GM12875 (cell line): ENCODE measurements at regions not wholly inside any gene's neighbourhood (a gene's known extent, or its start where the extent isn't known, plus 50 kb on each side); places are given as distances from the start of the nearest gene placed in this dataset.

Source experiments
- H3K4me3 ChIP-seq: one replicate; pipeline ENCODE4 v1.5.1; 2011; ENCODE audit warnings: low read depth, low read length, control low read depth
- TF ChIP-seq, protein P1 (sequence below): IDR thresholded peaks from 2 replicates; pipeline ENCODE4 v1.5.1; 2011; ENCODE audit warnings: low read depth, mild to moderate bottlenecking, control low read depth, inconsistent platforms, low read length, moderate library complexity, borderline replicate concordance; ENCODE audit not compliant: insufficient read depth

DNA sequence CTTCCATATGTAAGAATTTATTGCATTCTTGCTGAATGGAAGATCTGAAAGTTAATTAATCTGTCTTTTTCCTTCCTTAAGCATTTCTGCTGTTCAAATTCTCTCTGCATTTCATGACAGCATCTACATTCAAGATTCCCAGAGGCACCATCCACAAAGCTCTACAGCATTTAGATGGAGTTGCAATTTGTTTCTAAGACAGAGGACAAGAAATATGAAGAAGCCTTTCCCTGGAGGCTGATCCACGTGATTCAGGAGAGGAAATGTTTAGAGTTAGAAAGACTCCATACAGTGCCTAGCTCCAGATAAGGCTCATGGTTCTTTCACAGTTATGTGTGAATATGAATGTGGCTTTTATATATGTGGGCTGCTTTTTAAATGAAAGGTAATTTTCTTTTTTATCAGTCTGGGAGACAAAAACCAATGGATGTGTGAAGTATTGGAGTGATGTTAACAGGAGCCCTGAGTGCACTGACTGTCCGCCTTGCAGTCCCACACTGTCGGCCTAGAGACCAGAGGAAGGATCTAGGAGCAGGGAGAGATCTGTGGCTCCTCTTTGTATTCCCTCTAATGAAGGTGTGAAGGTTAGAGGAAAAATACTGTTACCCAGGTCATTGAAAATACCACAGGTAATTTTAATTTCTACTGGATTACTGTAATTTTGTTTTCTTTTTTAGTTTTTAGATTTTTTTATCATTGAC is 686.6 kb upstream of the GJE1 start:
- H3K4me3 ChIP-seq = no peak overlapping the region

DNA sequence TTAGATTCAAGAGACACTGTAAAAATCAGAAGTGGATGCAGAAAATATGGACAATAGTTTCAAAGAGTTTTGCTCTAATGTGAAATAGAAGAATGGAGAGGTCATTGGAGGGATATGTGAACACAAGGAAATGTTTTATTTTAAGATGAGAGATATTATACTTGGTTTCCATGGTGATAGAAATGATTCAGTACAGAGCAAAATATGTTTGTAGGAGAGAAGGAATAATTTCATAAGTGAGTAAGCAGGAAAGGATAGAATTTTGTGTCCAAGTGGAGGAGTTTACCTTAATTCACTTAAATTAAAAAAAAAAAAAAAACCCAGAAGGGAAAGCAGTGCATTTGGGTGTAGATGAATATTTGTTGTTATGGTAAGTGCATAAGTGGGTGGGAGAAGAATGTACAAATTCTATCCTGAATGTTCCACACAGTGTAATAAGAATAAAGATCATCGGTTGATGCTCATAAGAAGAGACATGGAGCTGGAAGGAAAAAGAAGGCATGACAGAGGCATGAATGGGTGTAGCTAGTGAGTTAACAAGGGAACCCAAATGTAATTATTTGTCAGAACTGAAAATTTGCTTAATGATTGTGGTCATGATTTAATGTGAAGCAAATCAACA is 688.9 kb upstream of the GJE1 start:
- no peak overlapping the region for H3K4me3 ChIP-seq
- TF ChIP-seq, protein P1, sequence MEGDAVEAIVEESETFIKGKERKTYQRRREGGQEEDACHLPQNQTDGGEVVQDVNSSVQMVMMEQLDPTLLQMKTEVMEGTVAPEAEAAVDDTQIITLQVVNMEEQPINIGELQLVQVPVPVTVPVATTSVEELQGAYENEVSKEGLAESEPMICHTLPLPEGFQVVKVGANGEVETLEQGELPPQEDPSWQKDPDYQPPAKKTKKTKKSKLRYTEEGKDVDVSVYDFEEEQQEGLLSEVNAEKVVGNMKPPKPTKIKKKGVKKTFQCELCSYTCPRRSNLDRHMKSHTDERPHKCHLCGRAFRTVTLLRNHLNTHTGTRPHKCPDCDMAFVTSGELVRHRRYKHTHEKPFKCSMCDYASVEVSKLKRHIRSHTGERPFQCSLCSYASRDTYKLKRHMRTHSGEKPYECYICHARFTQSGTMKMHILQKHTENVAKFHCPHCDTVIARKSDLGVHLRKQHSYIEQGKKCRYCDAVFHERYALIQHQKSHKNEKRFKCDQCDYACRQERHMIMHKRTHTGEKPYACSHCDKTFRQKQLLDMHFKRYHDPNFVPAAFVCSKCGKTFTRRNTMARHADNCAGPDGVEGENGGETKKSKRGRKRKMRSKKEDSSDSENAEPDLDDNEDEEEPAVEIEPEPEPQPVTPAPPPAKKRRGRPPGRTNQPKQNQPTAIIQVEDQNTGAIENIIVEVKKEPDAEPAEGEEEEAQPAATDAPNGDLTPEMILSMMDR = no peak

More for the DNA sequence above, 686.6 kb upstream of the GJE1 start:
- TF ChIP-seq, protein P1 = no peak

DNA sequence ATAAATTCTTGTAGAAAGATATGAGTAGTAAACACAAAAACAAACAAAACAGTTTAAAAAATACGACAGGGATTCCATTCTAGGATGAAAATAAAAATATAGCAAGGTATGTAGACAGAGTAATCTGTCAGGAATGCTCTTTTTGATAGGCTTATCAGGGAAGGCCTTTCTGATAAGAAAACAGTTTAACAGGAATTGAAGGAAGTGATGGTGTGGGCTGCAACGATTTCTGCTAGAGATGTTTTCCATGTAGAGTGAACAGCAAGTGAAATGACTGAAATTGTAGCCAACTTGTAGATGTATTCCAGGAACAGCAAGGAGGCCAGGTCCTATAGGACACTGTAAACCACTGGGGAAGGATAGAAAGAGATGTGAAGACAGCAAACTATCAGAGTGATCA is 689.7 kb upstream of the GJE1 start:
- TF ChIP-seq, protein P1 = no peak

DNA sequence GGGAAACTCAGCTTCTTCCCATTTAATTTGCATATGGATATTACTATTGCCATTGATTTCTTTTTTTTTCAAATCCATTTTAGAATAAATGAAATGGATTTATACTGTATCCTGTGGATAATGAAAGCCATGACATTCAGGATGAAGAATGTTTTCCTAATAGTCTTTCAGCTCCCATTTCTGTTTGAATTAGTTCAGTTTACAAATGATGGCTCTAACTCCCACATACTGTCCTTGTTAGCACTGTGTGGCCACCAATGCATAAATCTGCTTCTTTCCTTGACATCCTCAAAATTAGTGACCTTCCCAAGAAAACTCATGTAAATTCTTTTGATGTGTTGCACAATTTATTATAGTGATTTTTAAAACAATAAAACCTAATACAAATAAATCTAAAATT is 693.2 kb upstream of the GJE1 start:
- TF ChIP-seq, protein P1 = no peak
- no peak overlapping the region for H3K4me3 ChIP-seq

More for the DNA sequence above, 689.7 kb upstream of the GJE1 start:
- H3K4me3 ChIP-seq = no peak overlapping the region

DNA sequence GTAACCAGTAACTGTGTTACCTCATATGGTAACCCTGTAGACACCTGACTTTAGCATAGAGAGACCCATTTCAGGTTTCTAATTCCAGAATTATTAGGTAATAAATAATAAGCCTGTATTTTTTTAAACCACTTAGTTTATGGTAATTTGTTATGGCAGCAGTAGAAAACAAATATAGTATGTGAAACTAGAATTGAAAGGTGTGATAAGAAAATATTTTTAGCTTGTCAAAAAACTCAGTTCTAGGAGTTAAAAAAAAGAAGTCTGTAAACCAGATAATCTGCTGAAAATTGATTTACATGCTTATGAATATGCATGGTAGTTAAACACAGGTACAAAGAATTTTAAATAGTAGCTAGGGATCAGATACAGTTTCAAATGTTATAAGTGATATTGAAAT is 695.0 kb upstream of the GJE1 start:
- TF ChIP-seq, protein P1 = no peak
- H3K4me3 ChIP-seq = no peak overlapping the region

DNA sequence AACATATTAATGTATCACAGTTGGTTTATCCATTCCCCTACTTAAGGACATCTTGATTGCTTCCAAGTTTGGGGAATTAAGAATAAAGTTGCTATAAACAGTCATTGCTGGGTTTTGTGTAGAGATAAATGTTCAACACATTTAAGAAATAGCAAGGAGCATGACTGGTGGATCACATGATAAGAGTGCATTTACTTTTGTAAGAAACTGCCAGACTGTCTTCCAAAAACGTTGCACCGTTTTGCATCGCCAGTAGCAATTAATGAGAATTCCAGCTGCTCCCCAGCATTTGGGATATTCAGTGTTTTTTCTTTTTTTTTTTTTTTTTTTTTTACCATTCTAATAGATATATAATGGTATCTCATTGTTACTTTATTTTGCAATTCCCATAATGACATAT is 695.7 kb upstream of the GJE1 start:
- no peak overlapping the region for H3K4me3 ChIP-seq
- TF ChIP-seq, protein P1 = no peak
